NB4 (cell line): ENCODE measurements at regions not wholly inside any gene's neighbourhood (a gene's known extent, or its start where the extent isn't known, plus 50 kb on each side); places are given as distances from the start of the nearest gene placed in this dataset.

Source experiments
- DNase-seq: peaks from one replicate; pipeline ENCODE4 v3.0.0; 2010; ENCODE audit warnings: low read depth
- H3K4me3 ChIP-seq: one replicate; pipeline ENCODE4 v1.5.1; 2011; ENCODE audit warnings: mild to moderate bottlenecking, low read depth, low read length, moderate library complexity
- MYC ChIP-seq: IDR thresholded peaks from 2 replicates; pipeline ENCODE4 v1.6.1; 2011; ENCODE audit warnings: low read depth, low read length
- POLR2A ChIP-seq: IDR thresholded peaks from 2 replicates; pipeline ENCODE4 v1.6.1; 2011; ENCODE audit warnings: mild to moderate bottlenecking; ENCODE audit not compliant: insufficient read length; ENCODE audit errors: extremely low read depth
- TF ChIP-seq, protein P1 (sequence below): IDR thresholded peaks from one replicate; pipeline ENCODE4 v1.5.1; 2012; ENCODE audit warnings: low read depth, low read length
- TF ChIP-seq, protein P2 (sequence below): IDR thresholded peaks from 2 replicates; pipeline ENCODE4 v1.6.1; 2011; ENCODE audit warnings: low read depth, low read length

DNA sequence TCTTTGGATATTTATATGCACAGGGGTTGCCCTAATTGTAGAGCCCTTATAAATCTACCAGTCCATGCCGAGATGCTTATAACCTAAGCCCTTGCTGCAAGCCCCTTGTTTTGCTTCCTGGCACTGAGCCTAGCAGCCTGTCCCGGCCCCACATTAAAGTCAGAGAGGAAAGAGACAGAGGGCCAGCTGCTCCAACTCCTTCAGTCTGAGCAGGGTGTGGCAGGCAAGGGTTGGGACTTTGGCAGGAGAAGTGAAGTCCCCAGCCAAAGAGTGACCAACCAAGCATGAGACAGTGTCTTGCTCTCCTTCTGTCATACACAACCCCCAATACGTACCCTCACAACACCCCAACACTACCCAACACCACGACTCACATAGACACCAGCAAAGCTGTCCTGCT lies 54.7 kb upstream of the FZD7 start:
- DNase-seq: no peak
- TF ChIP-seq POLR2A (no peak), MYC (no peak)
- TF ChIP-seq, protein P1, sequence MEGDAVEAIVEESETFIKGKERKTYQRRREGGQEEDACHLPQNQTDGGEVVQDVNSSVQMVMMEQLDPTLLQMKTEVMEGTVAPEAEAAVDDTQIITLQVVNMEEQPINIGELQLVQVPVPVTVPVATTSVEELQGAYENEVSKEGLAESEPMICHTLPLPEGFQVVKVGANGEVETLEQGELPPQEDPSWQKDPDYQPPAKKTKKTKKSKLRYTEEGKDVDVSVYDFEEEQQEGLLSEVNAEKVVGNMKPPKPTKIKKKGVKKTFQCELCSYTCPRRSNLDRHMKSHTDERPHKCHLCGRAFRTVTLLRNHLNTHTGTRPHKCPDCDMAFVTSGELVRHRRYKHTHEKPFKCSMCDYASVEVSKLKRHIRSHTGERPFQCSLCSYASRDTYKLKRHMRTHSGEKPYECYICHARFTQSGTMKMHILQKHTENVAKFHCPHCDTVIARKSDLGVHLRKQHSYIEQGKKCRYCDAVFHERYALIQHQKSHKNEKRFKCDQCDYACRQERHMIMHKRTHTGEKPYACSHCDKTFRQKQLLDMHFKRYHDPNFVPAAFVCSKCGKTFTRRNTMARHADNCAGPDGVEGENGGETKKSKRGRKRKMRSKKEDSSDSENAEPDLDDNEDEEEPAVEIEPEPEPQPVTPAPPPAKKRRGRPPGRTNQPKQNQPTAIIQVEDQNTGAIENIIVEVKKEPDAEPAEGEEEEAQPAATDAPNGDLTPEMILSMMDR: no peak
- TF ChIP-seq, protein P2, sequence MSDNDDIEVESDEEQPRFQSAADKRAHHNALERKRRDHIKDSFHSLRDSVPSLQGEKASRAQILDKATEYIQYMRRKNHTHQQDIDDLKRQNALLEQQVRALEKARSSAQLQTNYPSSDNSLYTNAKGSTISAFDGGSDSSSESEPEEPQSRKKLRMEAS: no peak

GRCh38 chr2:201980389-201980821 lies 53.2 kb upstream of the FZD7 start:
- H3K4me3 ChIP-seq: no peak overlapping the region
- DNase-seq: no peak
- TF ChIP-seq, protein P2: no peak
- TF ChIP-seq POLR2A (no peak), MYC (no peak)
- TF ChIP-seq, protein P1: no peak

More for the DNA sequence above, 54.7 kb upstream of the FZD7 start:
- no peak overlapping the region for H3K4me3 ChIP-seq

- H3K4me3 ChIP-seq: no peak overlapping the region
- TF ChIP-seq, protein P1: no peak
- TF ChIP-seq, protein P2: no peak
- TF ChIP-seq POLR2A (no peak), MYC (no peak)
- no peak for DNase-seq
These were observed 52.7 kb upstream of the FZD7 start for GRCh38 chr2:201980946-201981345.

DNA sequence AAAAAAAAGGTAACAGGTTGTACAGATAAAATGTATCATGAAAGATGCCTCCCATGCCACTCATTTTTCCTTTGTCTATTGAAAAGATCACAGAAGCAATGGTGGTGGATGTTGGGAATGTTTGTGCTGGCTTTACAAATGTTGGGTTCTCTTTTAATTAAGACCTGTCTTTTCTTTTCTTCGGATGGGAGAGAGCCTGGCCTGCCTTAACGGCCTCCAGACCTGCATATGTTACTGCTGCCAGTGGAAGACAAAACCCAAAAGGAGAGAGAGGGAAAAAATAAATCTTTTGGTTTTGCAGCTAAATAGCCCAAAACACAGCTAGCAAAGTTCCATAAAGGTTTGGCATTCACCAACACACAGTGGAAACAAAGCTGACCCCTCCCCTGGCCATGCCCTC lies 50.5 kb upstream of the FZD7 start:
- no peak for DNase-seq
- no peak for TF ChIP-seq MYC
- TF ChIP-seq, protein P2: no peak
- TF ChIP-seq, protein P1: no peak
- TF ChIP-seq POLR2A: no peak
- H3K4me3 ChIP-seq: no peak overlapping the region

GRCh38 chr2:201983800-201984199 lies 49.9 kb upstream of the FZD7 start:
- H3K4me3 ChIP-seq: no peak overlapping the region
- DNase-seq: no peak
- TF ChIP-seq POLR2A: no peak
- TF ChIP-seq, protein P2: no peak
- TF ChIP-seq, protein P1: no peak
- no peak for TF ChIP-seq MYC
